Epithelial cell of esophagus (primary cell): ENCODE measurements at regions not wholly inside any gene's neighbourhood (a gene's known extent, or its start where the extent isn't known, plus 50 kb on each side); places are given as distances from the start of the nearest gene placed in this dataset.

Source experiments
- DNase-seq: peaks from one replicate; pipeline ENCODE4 v3.0.0; 2010; ENCODE audit warnings: low read depth
- H3K4me3 ChIP-seq: 2 replicates; pipeline ENCODE4 v1.5.1; 2011; ENCODE audit warnings: mild to moderate bottlenecking, low read length, control low read depth
- TF ChIP-seq, protein P1 (sequence below): IDR thresholded peaks from 2 replicates; pipeline ENCODE4 v1.5.1; 2011; ENCODE audit warnings: low read depth, mild to moderate bottlenecking, low read length, control low read depth, inconsistent platforms; ENCODE audit not compliant: insufficient read depth; ENCODE audit errors: missing control alignments

DNA sequence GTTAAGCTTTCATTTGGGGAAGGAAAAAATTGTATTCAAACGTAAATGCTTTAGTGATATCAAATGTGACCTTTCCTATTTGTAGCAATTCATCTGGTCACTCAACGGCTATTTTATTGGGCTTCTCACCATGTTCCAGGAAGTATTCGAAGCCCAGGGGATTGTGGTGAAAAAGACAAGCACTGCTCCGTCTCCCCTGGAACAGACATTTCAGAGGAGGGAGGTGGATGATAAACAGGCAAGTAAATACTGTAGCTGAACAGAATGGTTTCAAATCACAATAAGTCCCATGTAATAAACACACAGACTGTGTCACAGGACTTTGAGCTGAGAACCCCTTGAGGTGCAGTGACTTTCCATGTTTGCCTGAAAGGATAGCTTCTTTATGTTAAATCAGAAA is 464.7 kb upstream of the HNRNPA3 start:
- TF ChIP-seq, protein P1, sequence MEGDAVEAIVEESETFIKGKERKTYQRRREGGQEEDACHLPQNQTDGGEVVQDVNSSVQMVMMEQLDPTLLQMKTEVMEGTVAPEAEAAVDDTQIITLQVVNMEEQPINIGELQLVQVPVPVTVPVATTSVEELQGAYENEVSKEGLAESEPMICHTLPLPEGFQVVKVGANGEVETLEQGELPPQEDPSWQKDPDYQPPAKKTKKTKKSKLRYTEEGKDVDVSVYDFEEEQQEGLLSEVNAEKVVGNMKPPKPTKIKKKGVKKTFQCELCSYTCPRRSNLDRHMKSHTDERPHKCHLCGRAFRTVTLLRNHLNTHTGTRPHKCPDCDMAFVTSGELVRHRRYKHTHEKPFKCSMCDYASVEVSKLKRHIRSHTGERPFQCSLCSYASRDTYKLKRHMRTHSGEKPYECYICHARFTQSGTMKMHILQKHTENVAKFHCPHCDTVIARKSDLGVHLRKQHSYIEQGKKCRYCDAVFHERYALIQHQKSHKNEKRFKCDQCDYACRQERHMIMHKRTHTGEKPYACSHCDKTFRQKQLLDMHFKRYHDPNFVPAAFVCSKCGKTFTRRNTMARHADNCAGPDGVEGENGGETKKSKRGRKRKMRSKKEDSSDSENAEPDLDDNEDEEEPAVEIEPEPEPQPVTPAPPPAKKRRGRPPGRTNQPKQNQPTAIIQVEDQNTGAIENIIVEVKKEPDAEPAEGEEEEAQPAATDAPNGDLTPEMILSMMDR: no peak
- no peak for DNase-seq
- H3K4me3 ChIP-seq: no peak overlapping the region

- H3K4me3 ChIP-seq: no peak overlapping the region
- TF ChIP-seq, protein P1: no peak
- no peak for DNase-seq
These were observed 463.9 kb upstream of the HNRNPA3 start for GRCh38 chr2:176748662-176749061.

GRCh38 chr2:176751314-176752227 is 461.0 kb upstream of the HNRNPA3 start:
- H3K4me3 ChIP-seq: no peak overlapping the region
- DNase-seq: no peak
- TF ChIP-seq, protein P1: no peak

GRCh38 chr2:176752295-176752694 is 460.3 kb upstream of the HNRNPA3 start:
- TF ChIP-seq, protein P1: no peak
- H3K4me3 ChIP-seq: no peak overlapping the region
- no peak for DNase-seq

DNA sequence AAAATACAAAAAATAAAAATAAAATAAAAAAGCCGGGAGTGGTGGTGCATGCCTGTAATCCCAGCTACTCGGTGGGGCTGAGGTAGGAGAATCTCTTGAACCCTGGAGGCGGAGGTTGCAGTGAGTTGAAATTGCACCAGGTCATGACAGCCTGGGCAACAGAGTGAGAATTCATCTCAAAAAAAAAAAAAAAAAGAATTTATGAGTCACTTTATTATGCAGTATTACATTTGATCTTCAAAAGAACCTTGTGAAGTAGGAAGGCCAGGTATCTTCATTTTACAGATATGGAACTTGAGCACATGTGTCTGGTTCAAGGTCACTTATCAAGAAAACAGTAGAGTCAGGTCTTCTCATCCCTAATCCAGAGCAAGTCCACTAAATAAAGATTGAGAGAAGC is 459.4 kb upstream of the HNRNPA3 start:
- no peak overlapping the region for H3K4me3 ChIP-seq
- TF ChIP-seq, protein P1: no peak
- no peak for DNase-seq

DNA sequence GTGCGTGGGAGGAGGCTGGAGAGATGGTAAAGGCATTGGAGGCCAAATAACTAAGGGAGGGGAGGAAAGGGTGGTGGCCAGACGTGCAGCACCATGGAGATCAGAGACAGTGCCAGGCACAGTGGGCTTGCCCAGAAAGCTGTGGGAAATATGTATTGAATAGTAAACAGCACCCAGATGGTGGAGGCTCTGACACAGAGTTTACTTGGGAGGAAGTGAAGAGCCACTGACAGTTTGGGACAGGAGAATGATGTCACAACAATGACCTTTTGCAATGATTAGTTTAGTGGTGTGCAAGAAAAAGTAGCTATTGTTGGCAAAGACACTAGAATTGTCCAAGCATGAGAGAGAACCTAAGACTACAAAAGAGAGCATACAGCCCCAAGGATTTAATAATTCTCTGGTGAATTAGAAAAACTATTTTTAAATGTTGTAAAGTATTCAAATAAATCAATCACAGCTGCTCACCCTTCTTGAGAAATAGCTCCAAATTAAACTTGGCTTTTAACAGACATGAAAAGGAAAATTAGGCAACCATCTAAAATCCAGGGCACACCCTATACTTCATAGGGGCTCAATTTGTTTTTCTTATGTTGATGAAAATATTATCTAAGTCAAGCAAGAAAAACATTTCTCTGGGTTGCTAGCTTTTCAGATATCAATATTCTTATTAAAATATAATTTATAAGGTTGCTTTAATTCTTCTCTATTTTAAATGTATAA is 458.7 kb upstream of the HNRNPA3 start:
- TF ChIP-seq, protein P1: no peak
- no peak for DNase-seq
- H3K4me3 ChIP-seq: no peak overlapping the region
